Activated T-cell treated with anti-CD3 and anti-CD28 coated beads for 24 hours (primary cell): ENCODE measurements at regions not wholly inside any gene's neighbourhood (a gene's known extent, or its start where the extent isn't known, plus 50 kb on each side); places are given as distances from the start of the nearest gene placed in this dataset.
"Not testable (repeated sequence)": the region's sequence is repeated elsewhere in the genome, so short reads cannot be mapped to it uniquely, and the experiment has no call there.

Source experiments
- DNase-seq: peaks from one replicate; pipeline ENCODE4 v3.0.0-alpha.2; 2020; ENCODE audit warnings: low read depth

DNA sequence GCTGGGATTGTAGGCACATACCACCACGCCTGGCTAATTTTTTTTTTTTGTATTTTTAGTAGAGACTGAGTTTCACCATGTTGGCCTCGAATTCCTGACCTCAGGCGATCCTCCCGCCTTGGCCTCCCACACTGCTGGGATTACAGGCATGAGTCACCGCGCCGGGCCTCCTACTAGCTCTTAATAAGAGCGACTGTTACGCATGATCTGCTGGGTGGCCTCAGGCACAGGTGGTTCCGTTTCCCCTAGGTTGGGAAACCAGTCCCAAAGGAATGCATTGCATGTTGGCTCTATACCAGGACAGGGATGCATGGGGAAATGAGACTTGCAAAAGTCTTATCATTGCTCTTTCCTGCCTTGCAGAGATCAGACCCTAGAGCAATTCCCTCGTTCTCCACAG lies 184.7 kb upstream of the PPP1R26 start:
- no peak for DNase-seq

DNA sequence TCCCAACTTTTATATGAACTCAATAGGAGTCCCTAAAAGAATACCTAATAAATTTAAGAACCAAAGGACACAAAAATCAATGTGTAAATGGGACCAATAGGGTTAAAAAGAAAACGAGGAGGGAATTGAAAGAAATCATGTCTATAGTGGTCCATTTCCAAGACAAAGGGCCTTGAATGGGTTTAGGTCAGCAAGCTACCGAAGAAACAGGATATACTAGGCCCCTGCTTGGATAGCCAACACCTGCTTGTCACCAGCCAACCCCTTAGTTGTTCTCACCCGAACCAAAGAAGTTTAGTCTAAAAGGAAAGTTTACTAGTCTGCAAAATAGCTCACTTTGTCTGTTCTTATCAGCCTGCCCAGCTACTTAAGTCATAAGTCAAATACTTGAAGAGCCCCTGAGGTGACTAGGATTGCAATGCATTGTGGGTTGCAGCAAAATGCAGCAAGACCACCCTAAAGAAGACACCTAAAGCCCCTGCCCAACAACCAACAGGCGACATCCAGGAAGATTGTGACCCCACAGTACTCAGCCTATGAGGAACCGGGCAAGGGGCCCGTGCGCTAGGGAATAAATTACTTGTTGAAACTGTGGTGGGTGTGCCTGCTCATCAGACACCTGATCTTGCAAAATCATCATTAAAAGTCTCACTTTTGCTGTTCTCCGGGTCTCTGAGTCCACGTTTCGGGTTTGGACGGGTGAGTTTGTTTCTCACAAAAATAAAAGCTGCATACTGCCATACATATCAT lies 183.9 kb upstream of the PPP1R26 start:
- DNase-seq: no peak

GRCh38 chr9:135296735-135297455 lies 182.7 kb upstream of the PPP1R26 start:
- no peak for DNase-seq

DNA sequence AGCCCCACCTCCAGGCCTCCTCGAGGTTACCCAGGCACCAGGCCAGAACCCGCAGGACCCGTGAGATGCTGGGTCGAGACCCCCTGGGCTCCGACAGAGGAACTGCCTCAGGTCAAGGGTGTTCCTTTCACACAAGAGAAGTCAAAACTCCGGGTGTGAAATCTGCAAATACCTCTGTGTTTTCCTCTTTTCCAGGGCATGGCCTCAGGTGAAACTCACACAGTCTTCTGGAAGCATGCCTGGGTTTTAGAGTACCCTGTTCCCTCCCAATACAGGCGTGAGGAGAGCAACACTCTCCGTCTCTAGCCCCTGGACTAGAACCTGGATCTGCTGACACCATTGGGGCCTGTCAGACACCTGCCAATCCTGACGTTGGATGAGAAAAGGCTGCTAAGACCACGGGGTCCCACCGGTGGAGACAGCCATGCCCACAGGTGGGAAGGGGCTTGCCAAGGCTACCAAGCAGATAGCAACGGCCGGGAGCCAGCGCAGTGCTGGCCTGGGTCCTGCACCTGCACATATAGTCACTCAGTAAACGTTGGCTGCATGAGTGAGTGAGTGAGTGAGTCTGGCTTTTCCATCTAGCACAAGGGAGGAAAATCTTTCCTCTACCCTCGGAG lies 182.0 kb upstream of the PPP1R26 start:
- DNase-seq: no peak

GRCh38 chr9:135299239-135299590 lies 180.4 kb upstream of the PPP1R26 start:
- DNase-seq: no peak

- no peak for DNase-seq
These were observed 179.8 kb upstream of the PPP1R26 start for GRCh38 chr9:135299651-135300345.

DNA sequence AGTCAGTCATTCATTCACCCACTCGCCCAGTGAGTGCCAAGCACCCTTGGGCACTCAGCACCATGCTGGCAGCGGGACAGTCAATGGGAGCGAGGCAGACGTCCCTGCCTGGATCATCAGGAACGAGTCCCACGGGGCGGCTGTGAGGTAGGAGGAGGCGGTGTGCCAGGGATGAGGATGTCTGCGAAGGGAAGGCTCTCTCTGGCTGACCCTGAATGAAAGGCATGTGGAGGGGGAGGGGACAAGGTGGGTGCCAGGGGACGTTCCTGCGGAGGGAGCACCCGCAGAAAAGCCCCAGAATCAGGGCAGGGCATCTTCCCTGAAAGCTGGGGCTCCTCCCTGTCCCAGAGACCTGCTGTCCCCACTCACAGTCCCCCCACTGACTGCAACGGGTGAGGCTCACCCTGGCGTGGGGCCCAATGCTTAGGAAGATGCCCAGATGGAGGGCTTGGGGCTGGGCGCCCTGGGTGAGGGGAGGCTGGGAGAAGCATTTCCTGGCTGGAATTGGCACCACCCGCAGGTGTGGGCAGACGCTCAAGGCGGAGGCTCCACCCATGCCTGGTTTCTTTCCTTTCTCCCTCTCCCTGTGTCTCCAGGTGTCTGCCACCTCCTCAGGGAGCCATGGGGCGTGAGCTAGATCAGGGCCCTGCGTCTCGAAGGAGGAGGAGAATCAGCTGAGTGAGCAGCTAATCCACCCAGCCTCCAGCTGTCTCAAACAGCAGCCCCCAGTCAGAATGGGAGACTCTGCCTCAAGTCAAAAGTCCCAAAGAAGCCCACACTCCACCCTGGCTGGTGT lies 179.0 kb upstream of the PPP1R26 start:
- no peak for DNase-seq

- DNase-seq: no peak
These were observed 178.0 kb upstream of the PPP1R26 start for GRCh38 chr9:135301271-135302263.

DNA sequence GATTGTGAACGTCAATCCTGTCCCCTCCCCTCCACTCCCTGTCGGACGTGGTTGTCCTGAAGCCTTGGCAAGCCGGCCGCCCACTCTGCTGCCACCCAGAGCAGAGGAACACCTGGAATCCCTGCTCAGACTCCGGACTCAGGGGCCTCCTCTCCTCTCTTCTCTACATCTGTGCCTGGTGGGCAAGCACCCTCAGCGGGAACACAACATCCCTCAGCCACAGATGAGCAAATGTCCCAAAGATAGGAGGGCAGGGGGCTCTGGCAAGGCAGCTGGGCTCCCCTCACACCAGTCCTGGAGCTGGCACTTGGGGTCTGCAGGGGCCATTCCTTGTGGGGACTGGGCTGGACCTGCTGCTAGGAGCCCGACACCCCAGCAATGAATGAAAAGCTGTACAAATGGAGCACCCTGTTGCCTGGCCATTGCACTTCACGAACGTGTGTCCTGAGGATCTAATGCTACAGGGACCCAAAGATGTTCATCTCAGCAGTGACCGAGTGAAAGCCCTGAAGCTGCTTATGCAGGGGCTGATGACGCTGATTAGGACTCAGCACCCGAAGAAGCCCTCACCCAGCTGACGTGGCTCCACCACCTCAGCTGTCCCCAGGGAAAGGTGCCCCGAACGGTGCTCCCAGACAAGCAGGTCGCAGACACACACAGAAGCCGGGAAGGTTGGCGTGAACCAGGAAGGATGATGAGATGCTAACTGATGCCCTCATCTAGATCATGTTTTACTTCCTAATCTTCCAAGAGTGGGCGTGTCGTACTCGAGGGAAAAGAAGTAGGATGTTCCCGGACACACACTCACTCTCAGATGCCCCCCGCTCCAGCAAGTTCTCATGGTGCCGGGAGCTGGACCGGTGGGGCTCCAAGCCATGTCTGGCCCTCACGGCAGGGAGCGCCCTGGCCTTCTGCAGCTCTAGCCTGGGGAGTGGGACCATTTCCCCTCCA lies 177.0 kb upstream of the PPP1R26 start:
- DNase-seq: no peak

- DNase-seq: no peak
These were observed 176.3 kb upstream of the PPP1R26 start for GRCh38 chr9:135303280-135303647.

DNA sequence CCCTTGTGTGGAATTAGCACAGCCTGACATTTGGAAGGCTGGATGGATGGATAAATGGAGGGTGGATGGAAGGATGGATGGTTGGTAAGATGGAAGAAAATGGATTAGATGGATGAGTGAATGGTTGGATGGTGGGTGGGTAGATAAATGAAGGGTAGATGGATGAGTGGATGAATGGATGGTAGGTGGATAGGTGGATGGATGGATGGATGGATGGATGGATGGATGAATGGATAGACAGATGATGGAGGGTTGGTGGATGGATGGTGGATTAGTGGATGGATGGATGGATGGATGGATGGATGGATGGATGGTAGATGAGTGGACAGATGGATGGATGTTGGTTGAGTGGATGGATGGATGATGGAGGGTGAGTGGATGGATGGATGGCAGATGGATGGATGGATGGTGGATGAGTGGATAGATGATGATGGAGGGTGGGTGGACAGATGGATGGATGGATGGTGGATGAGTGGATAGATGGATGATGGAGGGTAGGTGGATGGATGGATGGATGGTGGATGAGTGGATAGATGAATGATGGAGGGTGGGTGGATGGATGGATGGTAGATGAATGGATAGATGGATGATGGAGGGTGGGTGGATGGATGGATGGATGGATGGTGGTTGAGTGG lies 175.6 kb upstream of the PPP1R26 start:
- no peak for DNase-seq

DNA sequence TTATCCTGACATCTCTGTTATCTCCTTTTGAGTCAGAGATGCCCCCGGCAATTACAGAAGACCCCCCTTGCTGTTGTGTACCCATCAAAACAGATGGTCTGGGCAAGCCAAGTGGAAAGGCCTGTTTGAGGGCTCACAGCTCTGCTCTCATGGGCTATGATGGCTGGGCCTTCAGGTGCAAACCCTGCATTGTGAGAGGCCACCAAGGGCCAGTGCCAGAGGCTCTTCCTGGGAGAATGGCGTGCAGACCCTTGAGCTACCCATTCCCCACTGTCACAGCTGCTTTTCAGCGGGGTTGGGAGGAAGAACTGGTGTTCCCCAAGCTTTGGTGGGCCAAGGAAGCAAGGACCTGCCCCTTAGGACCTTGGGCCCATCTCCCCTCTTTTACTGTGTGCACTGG lies 174.7 kb upstream of the PPP1R26 start:
- DNase-seq: no peak

DNA sequence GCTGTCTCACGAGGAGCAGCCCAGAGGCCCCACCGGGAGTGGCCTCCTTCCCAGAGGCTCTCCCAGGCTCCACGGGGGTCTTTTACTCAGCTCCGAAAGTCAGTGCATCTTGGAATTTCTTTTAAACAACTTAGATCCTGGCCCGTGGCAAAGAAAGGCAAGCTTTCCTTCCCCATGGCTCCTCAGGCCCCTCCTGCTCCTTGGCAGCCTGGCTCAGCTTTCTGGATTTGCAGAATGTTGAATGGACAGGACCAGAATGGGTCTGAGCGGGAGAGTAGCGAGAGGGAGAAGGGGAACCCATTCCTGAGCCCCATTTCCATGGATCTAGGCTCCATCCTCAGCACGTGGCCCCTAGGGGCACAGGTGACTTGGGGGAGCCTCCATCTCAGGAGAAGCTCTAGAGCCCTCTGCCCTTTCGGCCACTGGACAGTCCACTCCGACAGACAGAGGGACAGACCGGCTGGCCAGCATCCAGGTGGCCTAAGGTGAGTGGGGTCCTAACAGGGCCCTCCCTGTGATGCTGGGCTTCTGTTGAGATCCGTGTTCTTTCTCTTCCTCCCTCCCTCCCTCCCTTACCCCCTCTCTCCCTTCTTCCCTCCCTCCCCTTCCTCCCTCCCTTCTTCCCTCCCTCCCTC lies 173.9 kb upstream of the PPP1R26 start:
- DNase-seq: no peak

DNA sequence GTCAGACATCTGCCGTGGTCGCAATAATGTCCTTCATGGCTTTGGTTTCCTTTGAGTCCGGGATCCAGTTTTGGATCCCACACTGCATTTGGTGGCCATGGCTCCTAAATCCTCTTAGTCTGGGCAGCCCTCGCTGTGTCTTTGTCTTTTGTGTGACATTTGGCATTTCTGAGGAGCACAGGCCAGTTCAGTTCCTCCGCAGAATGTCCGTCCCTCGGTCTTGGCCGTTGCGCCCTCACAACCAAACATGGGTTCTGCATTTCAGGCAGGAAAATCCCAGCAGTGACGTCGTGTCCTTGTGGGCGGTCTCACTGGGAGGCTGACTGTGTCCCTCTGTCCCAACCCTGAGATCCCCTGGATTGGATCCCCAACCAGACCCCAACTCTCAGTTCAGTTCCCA lies 172.9 kb upstream of the PPP1R26 start:
- DNase-seq: no peak

DNA sequence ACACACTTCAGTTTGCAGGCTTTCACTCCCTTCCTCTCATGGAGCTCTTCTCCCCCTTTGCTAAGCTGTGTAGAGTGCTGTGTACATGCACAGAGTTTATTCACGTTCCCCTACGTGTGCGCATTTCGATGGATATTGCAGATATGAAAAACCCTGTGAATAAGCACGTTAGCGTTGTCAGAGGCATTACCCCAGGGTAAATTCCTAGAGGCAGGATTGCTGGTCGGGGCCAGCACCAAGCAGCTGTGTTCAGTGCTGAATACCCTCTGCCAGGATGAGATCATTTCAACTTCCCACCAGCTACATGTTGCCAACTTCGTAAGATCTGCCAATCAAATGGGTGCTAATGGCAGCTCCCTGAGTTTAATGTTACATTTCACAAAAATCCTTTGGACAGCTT lies 172.3 kb upstream of the PPP1R26 start:
- DNase-seq: no peak

DNA sequence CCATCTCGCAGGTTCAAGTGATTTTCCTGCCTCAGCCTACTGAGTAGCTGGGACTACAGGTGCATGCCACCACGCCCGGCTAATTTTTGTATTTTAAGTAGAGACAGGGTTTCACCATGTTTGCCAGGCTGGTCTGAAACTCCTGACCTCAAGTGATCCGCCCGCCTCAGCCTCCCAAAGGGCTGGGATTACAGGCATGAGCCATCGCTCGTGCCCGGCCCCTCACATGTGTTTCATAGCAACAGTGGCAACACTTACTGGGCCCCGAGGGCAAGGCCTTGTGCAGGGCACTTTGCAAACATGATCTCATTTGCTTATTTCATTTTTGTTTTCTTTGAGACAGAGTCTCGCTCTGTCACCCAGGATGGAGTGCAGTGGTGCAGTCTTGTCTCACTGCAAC lies 171.7 kb upstream of the PPP1R26 start:
- not testable (repeated sequence) for DNase-seq

DNA sequence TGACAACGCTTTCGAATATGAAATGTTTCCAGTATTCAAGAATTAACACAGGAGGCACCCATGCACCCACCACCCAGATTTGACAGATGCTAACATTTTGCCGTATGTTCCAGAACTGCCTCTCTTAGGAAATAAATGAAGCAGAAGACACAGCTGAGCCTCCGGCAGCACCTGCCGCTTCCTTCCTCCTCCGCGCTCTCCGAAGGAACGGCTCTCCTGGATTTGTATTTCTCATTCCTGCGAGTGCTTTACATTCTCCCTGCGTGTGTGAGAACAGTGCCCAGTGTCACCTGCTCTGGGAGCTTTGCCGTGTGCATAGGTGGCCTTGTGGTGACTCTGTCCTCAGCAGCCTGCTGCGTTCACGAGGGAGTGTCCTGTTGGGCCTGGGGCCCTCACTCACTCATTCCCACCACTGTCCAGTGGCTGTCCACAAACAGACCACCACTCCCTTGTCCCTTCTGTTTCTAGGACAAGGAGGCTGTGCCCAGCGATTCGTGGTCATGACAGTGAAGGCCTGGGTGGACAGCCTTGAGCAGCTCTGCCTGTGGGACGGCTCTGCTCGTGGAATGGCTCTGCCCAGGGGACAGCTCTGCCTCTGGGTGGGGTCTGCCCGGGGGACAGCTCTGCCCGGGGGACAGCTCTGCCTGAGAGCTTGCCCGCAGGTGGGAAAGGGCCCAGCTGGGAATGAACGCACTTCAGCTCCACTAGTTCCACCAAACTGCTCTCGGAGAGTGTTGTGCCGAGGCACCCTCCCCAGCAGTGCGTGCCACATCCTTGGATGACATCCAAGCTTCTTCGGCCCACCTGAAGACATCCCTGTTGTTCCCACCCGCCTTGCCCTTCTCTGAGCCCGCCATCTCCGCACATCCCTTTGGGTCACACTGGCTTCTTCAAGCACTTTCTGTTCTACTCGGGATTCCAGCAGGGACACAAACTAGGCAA lies 170.5 kb upstream of the PPP1R26 start:
- DNase-seq: no peak

- DNase-seq: no peak
These were observed 169.8 kb upstream of the PPP1R26 start for GRCh38 chr9:135309763-135310125.
